ENCODE measurements at regions not wholly inside any gene's neighbourhood (a gene's known extent, or its start where the extent isn't known, plus 50 kb on each side); places are given as distances from the start of the nearest gene placed in this dataset.

- TF ChIP-seq YY1 (IDR thresholded peaks at IDR 0.05; ENCODE audit: insufficient read depth, insufficient read length) = no peak
- no peak for TF ChIP-seq ZNF274 (IDR thresholded peaks at IDR 0.05; ENCODE audit: low read depth, low read length)
Measured at GRCh38 chr5:18057725-18058124, 423.5 kb downstream of the TAF11L14 start.

All from NT2/D1 (cell line).